ENCODE measurements at regions not wholly inside any gene's neighbourhood (a gene's known extent, or its start where the extent isn't known, plus 50 kb on each side); places are given as distances from the start of the nearest gene placed in this dataset.
"Not testable (repeated sequence)": the region's sequence is repeated elsewhere in the genome, so short reads cannot be mapped to it uniquely, and the experiment has no call there.

DNA sequence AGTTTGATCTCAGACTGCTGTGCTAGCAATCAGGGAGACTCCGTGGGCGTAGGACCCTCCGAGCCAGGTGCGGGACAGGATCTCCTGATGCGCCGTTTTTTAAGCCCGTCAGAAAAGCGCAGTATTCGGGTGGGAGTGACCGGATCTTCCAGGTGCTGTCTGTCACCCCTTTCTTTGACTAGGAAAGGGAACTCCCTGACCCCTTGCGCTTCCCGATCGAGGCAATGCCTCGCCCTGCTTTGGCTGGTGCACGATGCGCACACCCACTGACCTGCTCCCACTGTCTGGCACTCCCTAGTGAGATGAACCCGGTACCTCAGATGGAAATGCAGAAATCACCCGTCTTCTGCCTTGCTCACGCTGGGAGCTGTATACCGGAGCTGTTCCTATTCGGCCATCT, 157.6 kb upstream of the FBXO33 start:
- not testable (repeated sequence) for TF ChIP-seq POLR2A, CTCF (IDR thresholded peaks at IDR 0.05)
